ENCODE measurements at regions not wholly inside any gene's neighbourhood (a gene's known extent, or its start where the extent isn't known, plus 50 kb on each side); places are given as distances from the start of the nearest gene placed in this dataset.
A peak's percentile ranks its signal among the peaks of the same experiment; 100 is the strongest.

GRCh38 chr9:115169003-115169402 is 51.0 kb upstream of the TNC start:
- DNase-seq, result no peak

- DNase-seq, result no peak
Observed at GRCh38 chr9:115170358-115171073, 52.6 kb upstream of the TNC start.

DNA sequence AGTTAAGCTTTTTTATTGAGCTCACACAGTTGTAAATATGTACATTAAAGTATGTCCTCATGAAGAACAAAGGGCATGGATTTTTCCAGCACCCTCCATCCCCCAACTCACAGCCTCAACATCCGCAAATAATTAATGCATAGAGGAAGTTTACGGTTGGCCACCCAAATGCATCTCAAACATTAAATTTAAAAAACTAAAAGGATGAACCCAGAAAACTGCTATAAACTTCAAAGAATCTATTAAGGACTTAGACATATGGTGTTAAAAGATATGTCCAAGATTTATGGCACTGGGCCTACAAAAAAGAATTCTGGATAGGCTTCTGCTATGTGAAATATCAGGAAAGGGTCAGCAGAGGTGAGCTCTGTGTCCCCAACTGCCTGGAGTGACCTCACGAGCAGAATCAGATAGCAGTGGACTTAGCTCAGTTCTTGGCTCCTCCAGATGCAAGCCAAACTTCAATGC is 54.0 kb upstream of the TNC start:
- DNase-seq, result no peak

GRCh38 chr9:115182264-115182663 is 64.3 kb upstream of the TNC start:
- DNase-seq, result no peak

GRCh38 chr9:115183436-115183835 is 65.5 kb upstream of the TNC start:
- DNase-seq, result no peak

GRCh38 chr9:115189686-115190085 is 71.7 kb upstream of the TNC start:
- no peak for DNase-seq

DNA sequence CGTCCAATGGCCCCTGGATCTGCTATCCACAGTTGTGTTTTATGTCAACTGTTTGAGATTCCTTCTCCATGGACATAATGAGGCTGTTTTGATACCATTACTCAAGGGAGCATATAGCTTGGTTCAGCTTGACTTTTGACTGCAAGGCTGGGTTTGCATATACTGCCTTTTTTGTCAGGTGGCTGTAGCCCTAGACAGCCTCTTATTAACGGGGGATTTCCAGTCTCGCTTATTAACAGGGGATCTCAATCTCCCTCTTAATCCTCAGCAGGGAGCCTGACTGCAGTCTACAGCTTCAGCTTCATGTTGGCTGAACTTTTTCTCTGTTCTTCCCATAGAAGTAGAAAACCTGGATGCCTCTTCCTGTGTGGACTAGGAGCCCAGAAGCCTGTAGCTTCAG is 73.7 kb upstream of the TNC start:
- DNase-seq, result no peak

- DNase-seq, result no peak
Observed at GRCh38 chr9:115192280-115192679, 74.3 kb upstream of the TNC start.

DNA sequence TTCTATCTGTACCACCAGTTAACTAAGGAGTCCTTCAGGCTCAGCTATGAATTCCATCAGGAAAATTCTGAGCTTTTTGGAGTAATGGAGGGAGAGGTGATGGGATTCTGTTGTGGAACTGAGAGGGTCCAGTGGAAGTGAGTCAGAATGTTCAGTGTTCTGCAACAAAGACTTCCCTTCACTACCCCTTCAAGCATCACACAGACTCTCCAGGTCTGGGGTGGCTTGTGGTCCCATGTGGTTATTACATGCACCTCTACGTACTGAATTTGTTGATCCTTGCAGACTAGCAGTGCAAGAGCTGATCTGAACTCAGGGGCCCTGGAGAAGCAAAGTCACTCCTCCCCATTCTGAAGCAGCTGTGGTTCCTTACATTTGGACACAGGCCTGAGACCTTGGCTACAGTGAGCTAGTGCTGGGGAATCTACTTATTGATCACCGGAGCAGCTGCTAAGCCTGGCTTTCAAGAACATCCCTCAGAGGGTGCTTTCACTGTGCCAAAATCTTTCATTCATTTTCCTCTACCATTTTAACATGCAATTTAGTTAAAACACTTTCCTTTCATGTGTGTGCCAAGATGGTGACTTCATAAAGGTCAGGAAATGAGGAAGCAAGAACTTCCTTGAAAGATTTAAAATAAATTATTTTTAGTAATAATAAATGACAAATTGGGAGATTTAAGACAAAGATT is 75.0 kb upstream of the TNC start:
- no peak for DNase-seq

GRCh38 chr9:115193777-115194176 is 75.8 kb upstream of the TNC start:
- DNase-seq, result no peak

GRCh38 chr9:115194216-115194615 is 76.3 kb upstream of the TNC start:
- DNase-seq, result no peak

DNA sequence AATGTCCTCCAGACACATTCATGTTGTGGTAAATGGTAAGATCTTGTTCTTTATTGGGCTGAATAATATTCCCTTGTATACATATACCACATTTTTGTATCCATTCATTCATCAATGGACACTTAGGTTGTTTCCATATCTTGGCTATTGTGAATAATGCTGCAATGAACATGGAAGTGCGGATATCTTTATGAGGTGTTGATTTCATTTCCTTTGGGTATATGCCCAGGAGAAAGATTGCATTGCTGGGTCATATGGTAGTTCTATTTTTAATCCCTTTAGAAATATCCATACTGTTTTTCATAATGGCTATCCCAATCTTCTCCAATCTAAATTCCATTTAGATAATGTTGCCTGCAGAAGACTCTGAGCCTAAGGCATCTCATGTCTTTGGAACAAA is 78.0 kb upstream of the TNC start:
- DNase-seq, result no peak

DNA sequence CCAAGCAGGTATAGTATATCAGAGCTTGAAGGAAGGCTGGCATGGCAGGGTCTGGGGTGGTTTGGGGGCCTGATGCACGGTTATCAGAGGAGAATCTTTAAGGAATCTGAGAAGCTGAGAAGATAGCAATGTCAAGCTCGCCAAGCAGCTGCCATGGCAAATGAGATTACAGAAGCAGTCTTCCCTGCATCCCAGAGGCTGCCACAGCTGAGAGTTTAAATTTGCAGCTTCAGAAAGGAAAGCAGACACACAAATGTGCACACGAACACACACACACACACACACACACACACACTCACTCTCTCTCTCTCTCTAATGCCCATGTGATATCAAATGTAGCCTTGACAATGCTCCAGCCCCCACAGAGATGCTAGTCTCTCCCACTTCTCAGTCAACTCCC is 79.0 kb upstream of the TNC start:
- no peak for DNase-seq

DNA sequence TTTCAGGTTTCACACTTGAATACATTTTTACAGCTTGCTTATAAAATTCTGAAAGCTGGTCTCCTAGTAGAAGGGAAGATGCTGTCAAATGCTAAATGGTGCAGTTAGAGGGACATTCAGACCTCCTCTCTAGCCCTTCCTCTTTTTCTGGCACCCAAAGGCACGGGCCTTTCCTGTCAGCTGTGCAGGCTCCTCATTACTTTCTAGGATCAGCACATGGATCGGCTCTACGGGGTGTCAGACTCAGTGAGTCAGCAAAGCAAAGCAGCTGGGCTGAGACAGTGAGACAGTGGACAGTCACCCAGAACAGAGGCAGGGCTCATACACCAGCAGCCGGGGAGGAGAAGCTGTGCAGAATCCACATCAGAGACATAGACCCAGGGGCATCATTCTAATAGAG is 80.0 kb upstream of the TNC start:
- peak; percentile 60 to 79 for DNase-seq

- DNase-seq, result no peak
Observed at GRCh38 chr9:115200711-115201505, 83.0 kb upstream of the TNC start.

- DNase-seq, result no peak
Observed at GRCh38 chr9:115202181-115202580, 84.2 kb upstream of the TNC start.

DNA sequence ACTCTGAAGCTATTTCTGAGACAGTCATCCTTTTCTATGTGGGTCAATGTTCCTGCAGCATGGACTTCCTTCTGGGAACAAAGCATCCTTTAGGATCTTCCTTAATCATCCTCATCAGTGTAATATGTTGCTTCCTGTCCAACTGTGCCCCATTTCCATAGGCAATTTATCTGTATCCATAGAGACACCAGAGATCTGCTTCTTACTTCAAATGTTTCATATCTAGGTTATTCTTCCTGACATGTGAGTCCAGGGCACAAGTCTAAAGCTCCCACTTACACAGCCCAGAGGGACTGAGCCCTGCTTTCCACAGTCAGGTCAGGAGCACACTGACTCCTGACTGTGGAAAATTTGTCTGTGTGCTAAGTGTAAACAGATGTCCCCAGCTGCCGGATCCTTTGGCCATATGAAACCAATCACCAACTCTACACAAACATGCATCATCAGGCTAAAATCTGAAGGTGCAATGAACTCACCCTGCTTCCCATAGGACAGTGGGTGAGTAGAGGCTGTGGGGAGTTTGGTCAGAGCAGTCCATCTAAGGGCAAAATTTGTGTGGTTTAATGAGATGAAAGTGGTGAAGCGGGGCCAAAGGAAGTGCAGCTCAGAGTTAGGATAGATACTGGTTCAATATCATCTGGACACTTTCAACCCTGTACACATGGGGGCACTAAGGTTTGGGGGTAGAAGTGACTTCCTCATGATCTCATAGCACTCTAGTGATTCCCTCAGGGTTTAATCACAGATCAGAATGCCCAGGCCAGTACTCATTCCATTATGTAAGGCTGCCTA is 85.2 kb upstream of the TNC start:
- peak; percentile 54 to 67 for DNase-seq

DNA sequence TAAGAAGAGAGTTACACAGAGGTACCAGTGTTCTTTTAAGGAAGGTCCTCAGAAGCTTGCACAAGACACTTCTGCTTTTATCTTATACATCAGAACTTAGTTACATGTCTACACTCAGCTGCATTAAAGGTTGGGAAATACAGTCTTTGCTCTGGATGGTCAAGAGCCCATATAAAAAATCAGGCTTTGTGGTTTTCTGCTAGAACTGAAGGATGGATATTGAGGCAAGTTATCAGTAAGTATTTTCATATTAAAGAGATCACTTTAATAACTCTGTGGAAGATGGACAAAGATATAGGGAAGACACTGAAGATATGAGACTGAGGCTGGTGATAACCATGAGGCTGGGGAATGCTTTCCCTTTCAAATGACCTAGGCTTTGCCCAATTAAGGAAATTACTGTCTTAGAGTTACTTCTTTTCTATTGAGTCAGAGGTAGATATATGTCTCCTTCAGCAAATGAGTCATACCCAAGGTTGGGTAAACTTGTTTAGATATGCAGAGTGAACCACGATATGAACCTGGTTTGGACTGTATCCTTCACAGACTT is 87.0 kb upstream of the TNC start:
- no peak for DNase-seq

GRCh38 chr9:115207003-115207836 is 89.3 kb upstream of the TNC start:
- no peak for DNase-seq

- DNase-seq, result no peak
Observed at GRCh38 chr9:115208501-115208900, 90.5 kb upstream of the TNC start.

GRCh38 chr9:115209601-115210306 is 91.8 kb upstream of the TNC start:
- DNase-seq, result no peak
